T1000 (cell line): ENCODE measurements at regions not wholly inside any gene's neighbourhood (a gene's known extent, or its start where the extent isn't known, plus 50 kb on each side); places are given as distances from the start of the nearest gene placed in this dataset.

Experiments used
- DNase-seq: peaks from one replicate; lab custom pipeline; 2025; ENCODE audit warnings: mixed read lengths; lab: John Stamatoyannopoulos, UW

DNA sequence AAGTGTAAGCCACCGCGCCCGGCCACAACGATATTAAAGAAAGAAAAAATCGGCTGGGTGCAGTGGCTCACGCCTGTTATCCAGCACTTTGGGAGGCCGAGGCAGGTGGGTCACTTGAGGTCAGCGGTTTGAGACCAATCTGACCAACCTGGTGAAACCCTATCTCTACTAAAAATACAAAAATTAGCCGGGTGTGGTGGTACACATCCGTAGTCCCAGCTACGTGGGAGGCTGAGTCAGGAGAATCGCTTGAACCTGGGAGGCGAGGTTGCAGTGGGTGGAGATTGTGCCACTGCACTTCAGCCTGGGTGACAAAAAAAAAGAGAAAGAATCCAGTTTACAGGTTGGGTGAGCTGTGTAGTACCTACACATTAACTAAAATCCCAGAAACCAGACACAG lies 99.9 kb upstream of the CACNA1A start:
- DNase-seq = no peak

GRCh38 chr19:13604902-13605586 lies 98.8 kb upstream of the CACNA1A start:
- no peak for DNase-seq

GRCh38 chr19:13600802-13601201 lies 94.5 kb upstream of the CACNA1A start:
- no peak for DNase-seq

DNA sequence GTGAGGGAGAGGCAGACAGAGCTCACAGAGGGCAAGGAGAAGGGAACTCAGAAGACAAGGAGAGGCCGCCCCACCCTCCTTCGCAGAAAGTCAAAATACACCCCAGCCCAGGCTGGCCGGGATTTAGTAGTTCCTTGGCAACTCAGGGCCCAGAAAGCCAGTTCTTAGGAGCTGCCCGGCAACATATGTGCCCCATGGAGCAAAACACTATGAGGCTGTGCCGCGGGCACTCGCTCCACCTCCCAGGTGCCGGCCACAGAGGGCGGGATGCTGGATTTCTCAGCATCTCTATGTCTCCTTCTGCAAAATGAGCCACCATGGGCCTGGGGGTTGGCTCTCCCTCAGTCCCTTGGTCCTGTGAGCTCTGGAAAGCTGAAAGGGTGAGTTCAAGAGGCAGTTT lies 93.8 kb upstream of the CACNA1A start:
- no peak for DNase-seq

DNA sequence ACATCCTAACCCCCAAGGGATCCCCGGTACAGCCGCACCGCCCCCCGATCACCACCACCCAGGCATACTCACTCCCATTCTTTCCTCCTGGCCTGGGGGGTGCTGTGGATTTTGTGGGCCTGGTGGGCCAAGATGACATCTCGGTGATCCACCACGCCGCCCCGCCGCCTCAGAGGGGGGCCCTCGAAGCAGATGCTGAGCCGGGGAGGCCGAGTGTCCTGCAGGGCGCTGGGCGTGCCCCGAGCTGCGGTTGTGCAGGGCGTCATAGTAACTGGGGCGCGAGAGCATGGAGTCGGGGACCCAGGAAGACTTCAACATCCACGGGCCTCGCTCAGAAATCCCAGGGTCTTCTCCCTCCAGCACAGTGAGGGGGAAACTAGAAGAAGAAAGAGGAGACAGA lies 93.4 kb upstream of the CACNA1A start:
- no peak for DNase-seq

- no peak for DNase-seq
Observed at GRCh38 chr19:13598098-13598497, 91.8 kb upstream of the CACNA1A start.

GRCh38 chr19:13597640-13598039 lies 91.4 kb upstream of the CACNA1A start:
- peak; percentile 13 for DNase-seq

- peak; percentile 70 for DNase-seq
Observed at GRCh38 chr19:13588957-13589833, 82.9 kb upstream of the CACNA1A start.

DNA sequence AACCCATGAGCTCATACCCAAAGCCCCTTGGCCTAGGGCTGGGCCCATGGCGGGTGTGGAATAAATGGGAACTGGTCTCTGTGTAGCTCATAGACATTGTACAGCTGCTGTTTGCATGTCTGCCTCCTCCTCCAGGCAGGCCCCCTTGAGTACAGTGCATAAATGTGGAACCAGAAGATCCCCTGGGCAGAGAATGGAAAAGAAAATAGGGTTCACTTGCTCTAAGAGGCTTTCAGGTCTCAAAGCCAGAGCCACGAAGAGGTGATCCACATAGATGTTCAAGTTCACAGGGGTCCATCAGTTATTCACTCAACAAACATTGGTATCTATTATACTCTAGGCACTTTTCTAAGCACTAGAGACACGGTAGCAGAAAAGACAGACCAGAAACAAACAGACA lies 79.2 kb upstream of the CACNA1A start:
- no peak for DNase-seq

DNA sequence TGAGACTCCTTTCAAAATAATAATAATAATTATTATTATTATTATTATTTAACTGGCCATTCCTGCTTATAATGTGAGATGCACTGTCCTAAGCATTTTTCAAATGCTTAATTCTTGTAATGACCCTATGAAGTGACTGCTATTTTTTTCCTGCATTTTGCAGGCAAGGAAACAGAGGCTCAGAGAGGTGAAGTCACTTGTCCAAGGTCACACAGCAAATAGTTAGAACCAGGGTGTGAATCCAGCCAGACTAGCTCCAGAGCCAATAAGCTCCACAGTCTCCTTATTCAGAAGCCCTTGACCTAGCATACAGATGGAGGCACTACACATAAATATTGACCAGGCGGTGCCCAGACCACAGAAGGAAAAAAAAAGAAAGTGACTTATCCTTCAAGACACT lies 77.5 kb upstream of the CACNA1A start:
- DNase-seq = no peak

DNA sequence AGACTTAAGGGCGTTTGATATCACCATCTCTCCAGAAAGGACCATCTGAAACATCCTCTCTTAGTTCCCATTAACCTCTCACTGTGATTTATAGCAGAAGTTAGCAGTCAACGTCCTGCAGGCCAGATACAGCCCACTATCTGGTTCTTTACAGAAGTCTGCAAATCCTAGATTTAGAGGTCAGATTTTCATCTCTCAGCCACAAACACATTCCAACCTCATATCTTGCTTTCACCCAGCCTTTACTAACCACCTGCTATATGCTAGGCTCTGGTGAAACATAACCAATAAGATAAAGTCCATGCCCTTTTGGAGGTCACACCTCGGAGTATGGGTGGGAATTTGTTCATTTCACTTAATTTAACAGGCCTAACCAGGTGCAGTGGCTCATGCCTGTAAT lies 76.8 kb upstream of the CACNA1A start:
- DNase-seq = no peak

DNA sequence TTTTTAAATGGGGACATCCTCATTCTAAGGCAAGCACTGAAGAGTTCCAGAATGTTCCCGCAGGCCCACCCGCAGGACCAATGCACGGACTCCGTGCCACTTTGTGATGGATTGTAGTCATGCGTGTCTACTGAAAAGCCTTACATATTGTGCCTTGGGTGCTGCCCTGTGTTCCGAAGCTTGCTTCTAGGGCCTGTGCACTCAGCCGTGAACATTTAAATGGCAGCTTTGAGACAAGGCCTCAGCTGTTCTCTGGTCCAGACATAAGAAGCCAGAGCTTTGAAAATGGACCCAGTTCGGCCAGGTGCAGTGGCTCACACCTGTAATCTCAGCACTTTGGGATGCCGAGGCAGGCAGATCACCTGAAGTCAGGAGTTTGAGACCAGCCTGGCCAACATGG lies 75.3 kb upstream of the CACNA1A start:
- DNase-seq = no peak

DNA sequence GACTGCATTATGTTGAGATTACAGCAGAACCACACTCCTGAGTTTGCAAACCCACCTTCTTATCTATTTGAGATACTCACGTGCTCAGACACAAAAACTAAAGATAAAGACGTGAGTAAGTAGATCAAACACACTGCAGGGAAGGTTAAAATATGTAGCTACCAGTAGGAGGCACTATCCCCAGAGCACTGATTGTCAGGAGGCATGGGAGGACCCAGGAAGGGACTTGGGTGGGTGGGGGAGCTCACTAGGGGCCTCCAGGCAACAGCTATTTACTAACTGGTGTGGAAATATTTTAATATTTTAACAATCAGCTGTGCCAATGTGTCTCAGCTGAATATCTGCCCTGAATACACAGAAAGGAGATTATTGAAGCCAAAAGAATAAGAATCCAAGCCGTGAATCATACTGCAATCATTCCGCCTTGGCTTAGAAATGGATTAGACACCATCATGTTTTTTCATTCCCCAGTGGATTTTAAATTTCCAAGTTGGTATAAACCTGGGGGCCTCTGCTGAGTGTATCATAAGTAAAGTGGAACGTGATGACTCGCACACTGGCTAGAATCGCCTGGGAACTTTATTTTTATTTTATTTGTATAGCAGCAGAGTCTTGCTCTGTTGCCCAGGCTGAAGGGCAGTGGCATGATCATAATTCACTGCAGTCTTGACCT lies 73.2 kb upstream of the CACNA1A start:
- peak; percentile 31 for DNase-seq

DNA sequence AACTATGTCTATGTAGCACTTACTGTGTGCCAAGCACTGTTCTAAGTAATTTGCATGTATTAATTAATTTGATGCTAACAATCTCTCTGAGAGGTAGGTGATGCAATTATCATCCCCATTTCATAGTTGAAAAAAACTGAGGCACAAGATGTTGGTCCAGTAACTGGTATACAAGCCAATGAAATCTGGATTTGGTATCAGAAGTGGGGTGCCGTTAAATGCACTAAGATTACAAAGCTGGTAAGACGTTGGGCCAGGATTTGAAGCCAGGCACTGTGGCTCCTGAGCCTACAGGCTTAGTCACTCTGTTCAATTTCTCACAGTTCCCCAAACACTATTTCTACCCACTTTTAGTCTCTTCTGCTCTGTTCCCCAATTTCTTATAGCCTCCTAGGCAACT lies 70.4 kb upstream of the CACNA1A start:
- no peak for DNase-seq

DNA sequence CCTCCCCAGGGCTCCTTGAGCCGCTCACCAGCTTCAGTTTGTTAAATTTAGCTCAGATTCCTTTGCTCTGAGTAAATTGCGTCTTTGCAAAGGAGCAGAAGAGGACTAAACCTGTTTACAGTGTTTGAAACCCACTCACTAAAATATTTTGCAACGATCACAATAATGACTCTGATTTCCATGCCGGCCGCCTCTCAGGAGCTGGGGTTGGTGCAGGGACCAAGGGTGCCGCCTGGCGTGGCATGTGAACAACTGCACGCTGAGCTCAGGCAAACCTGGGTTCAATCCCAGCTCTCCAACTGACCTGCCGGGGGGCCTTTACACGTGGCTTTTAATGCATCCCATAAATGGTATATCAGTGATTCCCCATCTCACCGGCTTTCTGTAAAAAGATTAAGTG lies 68.7 kb upstream of the CACNA1A start:
- no peak for DNase-seq

DNA sequence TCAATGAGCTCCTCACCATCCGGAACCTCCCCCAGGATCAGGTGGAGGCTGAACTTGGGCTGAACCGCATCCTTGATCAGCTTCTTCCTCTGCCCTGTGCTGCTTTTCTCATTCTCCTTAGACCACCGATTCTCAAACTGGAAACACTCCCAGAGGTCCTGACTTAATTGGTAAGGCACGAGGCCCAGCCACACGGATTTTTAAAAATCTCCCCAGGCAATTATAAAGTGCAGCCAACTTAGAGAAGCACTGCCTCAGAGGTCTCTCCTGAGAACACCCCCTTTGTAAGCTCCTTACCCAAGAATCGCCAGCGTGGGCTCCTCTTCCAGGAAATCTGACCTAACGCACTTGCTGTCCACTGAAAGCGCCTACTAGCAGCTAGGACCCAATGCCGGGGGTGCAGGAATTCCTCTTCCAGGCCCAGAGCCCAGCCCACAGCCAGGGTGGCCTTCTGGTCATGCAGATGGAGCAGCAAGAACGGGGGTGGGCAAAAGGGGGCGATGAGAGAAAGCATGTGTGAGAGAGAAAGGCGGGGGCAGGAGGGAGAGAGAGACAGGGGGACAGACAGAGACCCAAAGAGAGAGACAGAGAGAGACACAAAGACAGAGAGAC lies 66.9 kb upstream of the CACNA1A start:
- no peak for DNase-seq

DNA sequence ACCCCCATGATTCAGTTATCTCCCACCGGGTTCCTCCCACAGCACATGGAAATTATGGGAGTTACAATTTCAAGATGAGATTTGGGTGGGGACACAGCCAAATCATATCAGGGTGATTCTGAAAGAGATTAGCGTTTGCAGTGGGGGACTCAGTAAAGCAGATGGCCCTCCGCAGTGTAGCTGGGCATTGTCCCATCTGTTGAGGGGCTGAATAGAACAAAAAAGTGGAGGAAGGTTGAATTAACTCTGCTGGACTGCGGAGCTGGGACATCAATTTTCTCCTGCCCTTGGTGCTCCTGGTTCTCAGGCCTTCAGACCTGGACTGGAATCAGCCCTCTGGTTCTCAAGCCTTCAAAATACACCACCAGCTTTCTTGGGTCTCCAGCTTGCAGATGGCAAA lies 55.2 kb upstream of the CACNA1A start:
- no peak for DNase-seq

DNA sequence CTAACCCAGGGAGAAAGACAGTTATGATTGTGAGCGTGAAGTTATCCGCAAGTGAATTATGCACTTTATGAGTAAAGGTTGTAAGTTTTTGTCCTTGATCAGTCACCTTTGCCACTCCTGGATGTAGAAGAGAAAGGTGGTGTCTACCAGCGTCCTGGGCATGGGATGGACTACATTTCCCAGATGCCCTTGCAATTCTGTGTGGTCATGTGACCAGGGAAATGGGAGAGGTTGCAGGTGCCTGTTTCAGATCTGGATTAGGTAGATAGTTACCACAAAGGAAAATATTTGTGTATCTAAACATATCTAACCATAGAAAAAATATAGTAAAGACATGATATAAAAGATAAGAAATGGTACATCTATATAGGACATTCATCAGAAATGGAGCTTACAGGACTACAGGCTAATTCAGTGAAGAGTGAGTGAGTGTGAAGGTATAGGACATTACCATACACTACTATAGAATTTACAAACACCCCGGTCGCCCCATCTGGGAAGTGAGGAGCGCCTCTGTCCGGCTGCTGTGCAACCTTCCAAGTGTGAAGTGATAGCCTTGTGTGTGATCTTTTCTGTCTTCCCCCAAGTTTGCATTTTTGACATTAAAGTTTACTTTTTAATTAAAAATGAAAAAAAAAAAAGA lies 51.6 kb upstream of the CACNA1A start:
- DNase-seq = no peak

- DNase-seq = no peak
Observed at GRCh38 chr19:13556552-13556951, 50.3 kb upstream of the CACNA1A start.
